NAMALWA (cell line): ENCODE measurements at regions not wholly inside any gene's neighbourhood (a gene's known extent, or its start where the extent isn't known, plus 50 kb on each side); places are given as distances from the start of the nearest gene placed in this dataset.
"Not testable (repeated sequence)": the region's sequence is repeated elsewhere in the genome, so short reads cannot be mapped to it uniquely, and the experiment has no call there.

Experiments
- DNase-seq: peaks from one replicate; pipeline ENCODE4 v3.0.0-alpha.2; 2015; ENCODE audit warnings: low spot score

- DNase-seq, result no peak
These were observed 640.3 kb downstream of the SLC6A15 start for GRCh38 chr12:84272324-84272723.

DNA sequence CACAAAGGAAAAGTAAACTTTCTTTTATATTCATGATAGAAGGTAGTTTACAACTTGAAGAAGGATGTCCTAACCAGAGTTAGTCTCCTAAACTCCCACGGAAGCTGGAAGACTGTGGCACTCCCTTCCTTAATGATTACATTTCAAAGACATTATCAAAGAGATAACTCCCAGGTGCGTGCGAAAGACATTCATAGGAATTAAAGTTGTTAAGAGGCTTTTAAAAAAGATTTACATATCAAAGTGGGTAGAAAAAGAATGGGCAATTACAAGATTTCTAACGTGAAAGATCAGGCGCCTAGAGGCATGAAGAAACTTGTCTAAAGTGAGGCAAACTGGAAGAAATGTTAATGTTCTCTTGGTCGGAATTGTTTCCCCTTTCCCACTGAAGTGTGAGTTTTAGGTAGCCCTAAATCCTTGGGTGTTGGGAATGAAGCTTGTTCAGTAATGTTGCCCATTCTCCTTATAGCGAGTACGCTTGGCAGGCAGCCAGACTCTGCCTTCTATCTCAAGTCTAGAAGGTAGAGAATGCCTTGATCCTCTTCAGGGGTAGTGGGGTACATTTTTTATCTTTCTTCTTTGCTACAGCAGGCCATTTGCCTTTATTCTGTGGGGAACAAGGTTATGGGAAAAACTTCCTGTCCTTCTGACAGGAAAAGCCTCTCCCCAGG is 642.0 kb downstream of the SLC6A15 start:
- DNase-seq, result no peak

GRCh38 chr12:84247931-84248330 is 664.7 kb downstream of the SLC6A15 start:
- DNase-seq, result no peak

- DNase-seq, result no peak
These were observed 668.9 kb downstream of the SLC6A15 start for GRCh38 chr12:84243686-84244085.

DNA sequence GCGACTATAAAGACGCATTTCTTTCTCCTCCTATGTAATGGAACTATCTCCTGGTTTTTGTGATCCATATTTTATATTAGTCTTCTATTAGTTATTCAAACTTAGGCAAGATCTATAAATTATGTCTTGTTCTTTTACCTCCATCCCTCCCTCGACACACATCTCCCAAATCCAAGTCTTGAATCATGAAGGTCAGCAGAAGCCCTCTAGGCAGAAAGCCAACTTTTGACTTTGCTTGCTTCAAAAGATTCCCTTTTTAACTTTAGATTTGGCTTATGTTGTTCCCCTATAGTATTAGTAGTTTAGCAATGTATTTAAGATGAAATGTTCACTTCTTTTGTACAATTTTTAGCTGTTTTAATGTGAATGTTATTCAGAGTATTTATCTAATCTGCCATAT is 689.8 kb downstream of the SLC6A15 start:
- DNase-seq, result no peak

GRCh38 chr12:84218406-84218805 is 694.2 kb downstream of the SLC6A15 start:
- DNase-seq, result no peak

- no peak for DNase-seq
These were observed 710.6 kb downstream of the SLC6A15 start for GRCh38 chr12:84201976-84202375.

GRCh38 chr12:84198294-84198946 is 714.2 kb downstream of the SLC6A15 start:
- DNase-seq, result no peak

DNA sequence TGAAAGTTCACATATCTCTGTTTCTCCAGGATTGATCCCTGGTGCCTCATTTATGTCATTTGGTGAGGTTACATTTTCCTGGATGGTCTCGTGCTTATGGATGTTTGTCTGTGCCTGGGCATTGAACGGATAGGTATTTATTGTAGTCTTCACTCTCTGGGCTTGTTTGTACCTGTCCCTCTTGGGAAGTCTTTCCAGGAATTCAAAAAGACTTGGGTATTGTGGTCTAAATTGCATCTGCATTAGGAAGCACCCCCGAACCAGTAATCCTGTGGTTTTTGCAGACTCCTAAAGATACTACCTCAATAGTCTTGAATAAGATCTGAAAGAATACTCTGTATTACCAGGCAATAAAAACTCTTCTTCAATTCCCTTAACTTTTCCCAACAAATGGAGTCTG is 720.8 kb downstream of the SLC6A15 start:
- no peak for DNase-seq

- DNase-seq, result no peak
These were observed 726.2 kb downstream of the SLC6A15 start for GRCh38 chr12:84186433-84186832.

- no peak for DNase-seq
These were observed 729.0 kb downstream of the SLC6A15 start for GRCh38 chr12:84183576-84183975.

DNA sequence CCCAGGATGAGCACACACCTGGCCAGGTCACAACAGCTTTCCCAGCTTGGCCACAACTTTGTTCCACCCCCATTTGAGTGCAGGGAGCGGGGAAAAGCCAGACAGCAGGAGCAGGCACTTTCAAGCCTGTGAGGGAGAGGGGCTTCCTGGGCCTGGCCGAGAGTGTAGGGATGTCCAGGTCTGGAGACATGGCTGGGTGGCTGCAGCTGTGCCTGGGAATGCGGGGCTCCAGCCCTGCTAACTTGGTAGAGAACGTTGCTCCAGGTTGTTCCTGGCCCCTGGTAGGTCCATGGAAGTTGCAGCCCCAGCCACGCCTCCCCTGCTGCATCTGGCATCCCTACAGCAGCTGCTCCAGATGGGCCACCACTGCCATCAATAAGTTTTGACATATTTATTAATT is 738.5 kb downstream of the SLC6A15 start:
- no peak for DNase-seq

DNA sequence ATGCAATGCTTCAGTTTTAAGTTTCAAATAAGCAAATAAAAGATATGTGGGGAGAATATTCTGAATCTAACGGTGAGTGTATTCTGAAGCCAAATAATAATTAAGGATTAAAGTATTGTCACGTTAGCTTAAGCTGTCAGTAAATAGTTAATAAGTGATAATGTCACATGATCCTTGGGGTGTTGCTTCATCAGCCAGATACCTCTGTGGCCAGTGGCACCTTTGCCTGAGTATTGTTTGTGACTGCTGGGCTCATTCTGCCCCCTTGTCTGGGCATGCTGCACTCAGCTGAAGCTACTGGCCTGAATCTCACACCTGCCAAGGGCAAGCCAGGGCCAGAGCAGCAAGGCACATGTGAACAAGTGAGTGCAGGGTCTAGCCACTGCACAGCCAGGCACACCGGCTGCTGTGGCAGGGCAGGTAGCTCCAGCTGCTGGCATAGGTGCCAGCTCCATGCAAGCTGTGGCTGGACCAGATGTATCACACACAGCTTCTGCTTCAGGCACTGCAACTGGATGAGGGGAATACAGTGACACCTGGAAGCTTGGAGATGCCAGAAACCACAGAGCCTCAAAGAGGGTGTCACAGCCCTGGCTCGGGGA is 739.7 kb downstream of the SLC6A15 start:
- DNase-seq, result no peak

- no peak for DNase-seq
These were observed 745.8 kb downstream of the SLC6A15 start for GRCh38 chr12:84166812-84167211.

GRCh38 chr12:84165998-84166571 is 746.5 kb downstream of the SLC6A15 start:
- DNase-seq, result no peak

DNA sequence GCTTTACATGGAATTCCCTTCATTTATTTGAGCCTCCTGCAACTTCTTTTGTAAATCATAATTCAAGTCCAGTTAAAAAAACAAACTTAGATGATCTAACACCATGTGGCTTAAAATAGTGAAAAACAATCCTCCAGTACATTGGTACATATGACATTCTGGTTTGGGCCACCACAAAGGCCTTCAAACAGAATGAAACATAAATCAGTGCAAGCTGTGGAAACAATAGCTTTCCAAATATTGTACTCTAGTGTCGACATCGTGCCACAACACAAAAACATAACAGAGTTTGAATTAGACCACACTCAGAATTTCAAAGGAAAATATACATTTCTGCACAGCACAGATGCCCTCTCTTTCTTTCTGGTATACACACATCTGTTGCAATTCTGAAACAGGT is 751.3 kb downstream of the SLC6A15 start:
- DNase-seq, result no peak

DNA sequence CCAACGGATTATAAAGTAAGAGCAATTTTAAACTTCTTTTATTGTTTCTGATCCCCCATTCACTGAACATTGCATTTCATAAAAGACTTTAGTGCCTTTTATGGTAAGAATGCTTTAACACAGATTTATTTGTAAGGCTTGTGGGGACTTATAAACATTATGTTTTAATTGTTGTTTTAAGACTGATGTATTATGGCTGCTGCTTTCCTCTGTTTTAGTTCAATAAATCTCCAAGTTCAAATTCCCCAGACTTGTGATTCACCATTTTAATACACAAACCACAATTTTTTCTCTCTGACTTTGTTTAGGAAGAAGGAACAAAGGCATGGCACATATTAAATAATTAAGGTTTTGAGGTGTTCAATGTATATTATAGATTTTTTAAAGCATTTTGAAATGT is 753.3 kb downstream of the SLC6A15 start:
- DNase-seq, result no peak

- DNase-seq, result no peak
These were observed 755.4 kb downstream of the SLC6A15 start for GRCh38 chr12:84157170-84157569.

GRCh38 chr12:84154991-84155930 is 757.3 kb downstream of the SLC6A15 start:
- not testable (repeated sequence) for DNase-seq

GRCh38 chr12:84154439-84154990 is 758.1 kb downstream of the SLC6A15 start:
- not testable (repeated sequence) for DNase-seq

GRCh38 chr12:84150201-84150600 is 762.4 kb downstream of the SLC6A15 start:
- no peak for DNase-seq

GRCh38 chr12:84148335-84148734 is 764.3 kb downstream of the SLC6A15 start:
- no peak for DNase-seq
